Chondrocyte (in vitro differentiated cells): ENCODE measurements at regions not wholly inside any gene's neighbourhood (a gene's known extent, or its start where the extent isn't known, plus 50 kb on each side); places are given as distances from the start of the nearest gene placed in this dataset.
"Not testable (repeated sequence)": the region's sequence is repeated elsewhere in the genome, so short reads cannot be mapped to it uniquely, and the experiment has no call there.

Source experiments
- DNase-seq: peaks from one replicate; pipeline ENCODE4 v3.0.0; 2021; ENCODE audit warnings: mixed read lengths, low spot score
- H3K27ac Mint-ChIP-seq: one replicate; pipeline ENCODE4 v1.8.0; 2021; ENCODE audit warnings: mild to moderate bottlenecking, moderate library complexity, mixed read lengths; ENCODE audit not compliant: unreplicated experiment
- H3K27me3 Mint-ChIP-seq: 2 replicates; pipeline ENCODE4 v1.8.0; 2021; ENCODE audit warnings: low read depth, mixed read lengths
- H3K36me3 Mint-ChIP-seq: 2 replicates; pipeline ENCODE4 v1.8.0; 2021; ENCODE audit warnings: low read depth, mixed read lengths
- H3K4me1 Mint-ChIP-seq: 2 replicates; pipeline ENCODE4 v1.8.0; 2021; ENCODE audit warnings: low read depth, mild to moderate bottlenecking, mixed read lengths
- H3K4me3 Mint-ChIP-seq: one replicate; pipeline ENCODE4 v1.8.0; 2021; ENCODE audit warnings: mild to moderate bottlenecking, moderate library complexity, mixed read lengths; ENCODE audit not compliant: unreplicated experiment
- H3K9me3 Mint-ChIP-seq: 2 replicates; pipeline ENCODE4 v1.8.0; 2021; ENCODE audit warnings: low read depth, mixed read lengths
- CTCF ChIP-seq: fragments of 200-600 bp; sonication (generic); IDR thresholded peaks from 2 replicates; pipeline ENCODE4 v1.5.0; 2021; ENCODE audit warnings: antibody characterized with exemption, mild to moderate bottlenecking, moderate library complexity

GRCh38 chr10:2885288-2886278 lies 181.8 kb upstream of the PFKP start:
- H3K4me1 Mint-ChIP-seq: no peaks in the 10 kb centered on the region

DNA sequence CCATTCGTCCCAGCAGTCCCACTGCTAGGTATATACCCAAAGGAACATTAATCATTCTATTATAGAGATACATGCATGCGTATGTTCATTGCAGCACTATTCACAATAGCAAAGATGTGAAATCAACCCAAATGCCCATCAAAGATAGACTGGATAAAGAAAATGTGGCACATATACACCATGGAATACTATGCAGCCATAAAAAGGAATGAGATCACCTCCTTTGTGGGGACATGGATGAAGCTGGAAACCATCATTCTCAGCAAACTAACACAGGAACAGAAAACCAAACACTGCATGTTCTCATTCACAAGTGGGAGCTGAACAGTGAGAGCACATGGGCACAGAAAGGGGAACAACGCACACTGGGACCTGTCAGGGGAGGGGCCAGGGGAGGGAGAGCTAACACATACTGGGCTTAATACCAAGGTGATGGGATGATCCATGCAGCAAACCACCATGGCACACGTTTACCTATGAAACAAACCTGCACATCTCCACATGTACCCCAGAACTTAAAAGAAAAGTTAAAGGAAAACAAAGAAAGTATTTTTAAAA lies 183.3 kb upstream of the PFKP start:
- not testable (repeated sequence) for H3K4me1 Mint-ChIP-seq, H3K27ac Mint-ChIP-seq

More at GRCh38 chr10:2885288-2886278, 181.8 kb upstream of the PFKP start:
- H3K4me3 Mint-ChIP-seq: no peak overlapping the region
- peaks cover 1% of the 10 kb centered on the region for H3K36me3 Mint-ChIP-seq
- TF ChIP-seq CTCF: no peak
- DNase-seq: no peak
- peaks cover 8% of the 10 kb centered on the region for H3K27me3 Mint-ChIP-seq
- no peak overlapping the region for H3K27ac Mint-ChIP-seq
- no peaks in the 10 kb centered on the region for H3K9me3 Mint-ChIP-seq

DNA sequence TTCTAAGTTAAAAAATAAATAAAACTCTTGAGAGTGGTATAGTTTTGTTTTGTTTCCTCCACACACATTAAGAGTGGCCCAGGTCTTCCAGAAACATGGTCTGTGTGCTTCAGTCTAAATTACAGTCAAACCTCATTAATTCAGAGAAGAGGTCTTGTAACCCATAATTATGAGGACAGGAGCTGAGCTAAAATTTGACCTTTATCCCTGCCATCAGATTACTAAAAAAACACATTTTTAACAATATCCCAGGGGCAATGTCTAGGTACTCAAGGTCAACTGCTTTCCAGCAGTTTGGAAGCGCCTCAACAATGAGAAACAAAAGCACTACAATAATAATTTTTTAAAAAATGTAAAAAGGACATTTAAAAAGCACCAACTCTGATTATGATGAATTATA lies 184.1 kb upstream of the PFKP start:
- H3K27me3 Mint-ChIP-seq: peaks cover 11% of the 10 kb centered on the region

More for the DNA sequence above, 183.3 kb upstream of the PFKP start:
- not testable (repeated sequence) for H3K4me3 Mint-ChIP-seq, H3K27me3 Mint-ChIP-seq, DNase-seq, H3K9me3 Mint-ChIP-seq, H3K36me3 Mint-ChIP-seq

DNA sequence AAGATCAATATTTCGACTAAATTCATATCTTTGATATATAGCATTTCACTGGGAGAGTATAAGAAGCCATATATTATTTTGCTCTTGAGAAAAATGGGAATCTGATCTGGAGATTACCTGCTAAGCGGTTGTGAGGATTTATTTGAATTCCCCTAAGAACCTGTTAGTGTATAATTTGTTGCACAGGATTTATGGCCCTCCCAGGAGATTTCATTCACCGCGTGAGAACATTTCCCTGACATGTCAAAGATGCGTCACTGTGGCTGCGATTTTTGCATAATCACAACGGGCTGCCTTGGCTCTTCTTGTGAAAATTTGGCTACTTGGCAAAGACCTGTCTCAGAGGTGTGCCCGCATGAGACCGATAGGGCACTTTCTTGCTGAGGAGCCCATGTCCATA lies 184.7 kb upstream of the PFKP start:
- Mint-ChIP-seq H3K27me3 (peaks cover 11% of the 10 kb centered on the region), H3K4me3 (no peak overlapping the region), H3K4me1 (no peaks in the 10 kb centered on the region), H3K27ac (no peak overlapping the region), H3K36me3 (peaks cover 1% of the 10 kb centered on the region), H3K9me3 (no peaks in the 10 kb centered on the region)
- DNase-seq: no peak
- no peak for TF ChIP-seq CTCF

More for the DNA sequence above, 184.1 kb upstream of the PFKP start:
- H3K4me1 Mint-ChIP-seq: no peaks in the 10 kb centered on the region
- H3K27ac Mint-ChIP-seq: no peak overlapping the region
- TF ChIP-seq CTCF: no peak
- DNase-seq: no peak
- H3K4me3 Mint-ChIP-seq: no peak overlapping the region
- no peaks in the 10 kb centered on the region for H3K9me3 Mint-ChIP-seq
- H3K36me3 Mint-ChIP-seq: peaks cover 1% of the 10 kb centered on the region

DNA sequence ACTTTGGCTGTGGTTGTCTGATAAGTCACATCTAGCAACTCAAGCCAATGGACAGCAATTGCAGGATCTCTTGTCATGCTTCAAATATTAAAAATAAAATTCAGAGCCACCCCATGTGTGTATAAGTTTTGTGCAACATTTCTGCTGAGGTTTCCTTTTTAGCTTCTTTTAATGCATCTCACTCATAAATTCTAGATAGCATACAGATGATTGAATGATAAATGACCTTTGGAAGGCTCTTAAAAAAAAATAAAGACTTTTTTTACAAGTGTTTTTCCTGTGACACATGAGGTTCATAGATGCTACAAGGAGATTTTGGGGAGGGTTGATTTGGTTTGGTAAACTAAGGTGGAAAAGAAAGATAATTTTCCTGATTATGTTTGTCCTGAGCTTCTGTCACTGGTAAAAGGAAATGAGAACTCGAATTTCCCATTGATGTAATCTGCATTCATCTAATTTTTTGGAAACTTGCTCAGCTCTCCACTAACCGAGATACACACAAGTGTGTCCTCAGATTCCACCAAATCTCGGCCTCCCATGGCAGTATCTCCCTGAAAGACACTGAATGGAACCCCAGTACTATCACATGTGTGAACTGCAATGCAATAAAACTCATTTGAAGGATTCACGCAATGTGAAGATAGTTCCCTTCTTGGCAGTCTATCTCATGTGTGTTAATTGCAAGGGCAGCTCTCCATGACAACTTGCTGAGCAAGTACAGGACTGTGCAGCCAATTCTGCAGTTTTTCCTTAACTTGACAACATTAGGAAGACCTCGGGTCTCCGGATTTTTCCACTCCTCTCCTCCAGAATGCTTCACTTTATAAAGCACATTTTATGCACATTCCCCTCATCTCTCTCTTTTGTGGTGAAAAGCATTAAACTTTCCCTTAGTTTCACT lies 185.4 kb upstream of the PFKP start:
- TF ChIP-seq CTCF: no peak
- no peaks in the 10 kb centered on the region for H3K4me1 Mint-ChIP-seq
- H3K27me3 Mint-ChIP-seq: peaks cover 11% of the 10 kb centered on the region
- H3K4me3 Mint-ChIP-seq: no peak overlapping the region
- peaks cover 1% of the 10 kb centered on the region for H3K36me3 Mint-ChIP-seq
- no peak for DNase-seq
- no peak overlapping the region for H3K27ac Mint-ChIP-seq
- H3K9me3 Mint-ChIP-seq: no peaks in the 10 kb centered on the region

GRCh38 chr10:2880050-2880449 lies 187.3 kb upstream of the PFKP start:
- H3K27ac Mint-ChIP-seq, H3K36me3 Mint-ChIP-seq, DNase-seq, H3K4me3 Mint-ChIP-seq, H3K4me1 Mint-ChIP-seq, H3K9me3 Mint-ChIP-seq: not testable (repeated sequence)
- H3K27me3 Mint-ChIP-seq: peaks cover 11% of the 10 kb centered on the region
